Thyroid gland (tissue), 4 donors: ENCODE measurements at regions not wholly inside any gene's neighbourhood (a gene's known extent, or its start where the extent isn't known, plus 50 kb on each side); places are given as distances from the start of the nearest gene placed in this dataset.

Source experiments
- POLR2A ChIP-seq, 2 donors: fragments of 450-650 bp; IDR thresholded peaks; one replicate each; pipeline ENCODE4 v1.6.1; 2017; ENCODE audit warnings: antibody characterized with exemption in 2 of 2, mild to moderate bottlenecking in 2 of 2, moderate library complexity in 1 of 2
- TF ChIP-seq, protein P1 (sequence below), 6 experiments: fragments of 200-600 bp in 3 of 6; fragments of 450-650 bp in 3 of 6; sonication (generic) in 3 of 6; IDR thresholded peaks; one replicate each; pipeline ENCODE4 v1.5.1; 2016 to 2019; ENCODE audit warnings: antibody characterized with exemption in 6 of 6, mild to moderate bottlenecking in 2 of 6, inconsistent platforms in 1 of 6, moderate library complexity in 1 of 6

DNA sequence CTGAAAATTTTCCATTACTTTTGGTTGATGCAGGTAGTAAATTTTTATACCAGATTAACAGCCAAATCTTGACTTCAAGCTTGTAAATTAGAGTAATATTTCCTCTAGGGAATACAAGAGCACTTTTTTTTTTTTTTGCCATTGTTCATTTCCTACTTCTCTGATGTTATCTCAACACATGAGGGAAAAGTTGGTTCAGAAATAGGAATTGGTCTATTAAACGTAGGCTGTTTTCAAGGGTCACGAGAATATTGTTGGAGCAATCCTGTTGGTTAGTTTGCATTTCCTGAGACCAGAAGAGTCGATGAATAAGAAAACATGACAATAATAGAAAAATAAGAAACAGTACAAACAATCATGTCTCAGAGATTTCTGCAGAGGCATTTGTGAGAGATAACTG is 453.9 kb upstream of the CCDC179 start:
- TF ChIP-seq, protein P1, sequence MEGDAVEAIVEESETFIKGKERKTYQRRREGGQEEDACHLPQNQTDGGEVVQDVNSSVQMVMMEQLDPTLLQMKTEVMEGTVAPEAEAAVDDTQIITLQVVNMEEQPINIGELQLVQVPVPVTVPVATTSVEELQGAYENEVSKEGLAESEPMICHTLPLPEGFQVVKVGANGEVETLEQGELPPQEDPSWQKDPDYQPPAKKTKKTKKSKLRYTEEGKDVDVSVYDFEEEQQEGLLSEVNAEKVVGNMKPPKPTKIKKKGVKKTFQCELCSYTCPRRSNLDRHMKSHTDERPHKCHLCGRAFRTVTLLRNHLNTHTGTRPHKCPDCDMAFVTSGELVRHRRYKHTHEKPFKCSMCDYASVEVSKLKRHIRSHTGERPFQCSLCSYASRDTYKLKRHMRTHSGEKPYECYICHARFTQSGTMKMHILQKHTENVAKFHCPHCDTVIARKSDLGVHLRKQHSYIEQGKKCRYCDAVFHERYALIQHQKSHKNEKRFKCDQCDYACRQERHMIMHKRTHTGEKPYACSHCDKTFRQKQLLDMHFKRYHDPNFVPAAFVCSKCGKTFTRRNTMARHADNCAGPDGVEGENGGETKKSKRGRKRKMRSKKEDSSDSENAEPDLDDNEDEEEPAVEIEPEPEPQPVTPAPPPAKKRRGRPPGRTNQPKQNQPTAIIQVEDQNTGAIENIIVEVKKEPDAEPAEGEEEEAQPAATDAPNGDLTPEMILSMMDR (IDR thresholded peaks at IDR 0.05) = no peak
- TF ChIP-seq POLR2A (IDR thresholded peaks at IDR 0.05) = no peak
